ENCODE measurements at regions not wholly inside any gene's neighbourhood (a gene's known extent, or its start where the extent isn't known, plus 50 kb on each side); places are given as distances from the start of the nearest gene placed in this dataset.

- no peak for TF ChIP-seq CTCF (IDR thresholded peaks at IDR 0.05; ENCODE audit: unreplicated experiment)
- Mint-ChIP-seq H3K9me3 (ENCODE audit: low read depth) (peaks cover 9% of the 10 kb centered on the region), H3K36me3 (ENCODE audit: insufficient read depth) (no peaks in the 10 kb centered on the region), H3K4me3 (ENCODE audit: low read depth) (no peak overlapping the region), H3K27ac (no peak overlapping the region), H3K4me1 (ENCODE audit: low read depth) (peaks cover 6% of the 10 kb centered on the region), H3K27me3 (peaks cover 26% of the 10 kb centered on the region)
- no peak for DNase-seq (ENCODE audit: low spot score, unreplicated experiment)
These were observed 176.4 kb upstream of the CST7 start for GRCh38 chr20:24772667-24773066.

DNA sequence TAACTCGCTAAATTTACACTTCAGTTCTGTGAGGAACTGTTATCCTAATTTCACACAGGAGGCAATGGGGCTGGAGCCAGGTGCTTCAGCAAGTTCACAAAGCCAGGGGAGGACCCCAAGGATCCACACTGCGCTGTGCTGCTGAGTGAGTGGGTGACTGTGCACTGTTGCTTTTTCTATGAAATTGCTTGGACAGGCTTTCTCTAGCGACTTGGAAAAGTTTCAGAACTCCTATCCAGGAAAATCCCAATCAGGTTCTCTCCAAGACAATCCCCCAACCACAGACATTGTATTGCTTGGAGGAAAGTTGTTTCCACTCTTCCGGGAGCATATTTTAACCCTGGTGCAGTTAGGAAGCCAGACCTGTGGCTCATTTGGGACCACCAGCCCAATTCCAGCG, 175.9 kb upstream of the CST7 start:
- no peak for DNase-seq (ENCODE audit: low spot score, unreplicated experiment)
- no peak for TF ChIP-seq CTCF (IDR thresholded peaks at IDR 0.05; ENCODE audit: unreplicated experiment)
- Mint-ChIP-seq H3K27me3 (peaks cover 27% of the 10 kb centered on the region), H3K27ac (no peak overlapping the region), H3K9me3 (ENCODE audit: low read depth) (peaks cover 9% of the 10 kb centered on the region), H3K4me3 (ENCODE audit: low read depth) (no peak overlapping the region), H3K36me3 (ENCODE audit: insufficient read depth) (no peaks in the 10 kb centered on the region), H3K4me1 (ENCODE audit: low read depth) (peaks cover 4% of the 10 kb centered on the region)

- DNase-seq (ENCODE audit: low spot score, unreplicated experiment), result no peak
- no peak for TF ChIP-seq CTCF (IDR thresholded peaks at IDR 0.05; ENCODE audit: unreplicated experiment)
- peaks cover 27% of the 10 kb centered on the region for H3K27me3 Mint-ChIP-seq
- H3K27ac Mint-ChIP-seq, result no peak overlapping the region
- no peaks in the 10 kb centered on the region for H3K36me3 Mint-ChIP-seq (ENCODE audit: insufficient read depth)
- peaks cover 9% of the 10 kb centered on the region for H3K9me3 Mint-ChIP-seq (ENCODE audit: low read depth)
- H3K4me1 Mint-ChIP-seq (ENCODE audit: low read depth), result no peaks in the 10 kb centered on the region
- no peak overlapping the region for H3K4me3 Mint-ChIP-seq (ENCODE audit: low read depth)
These were observed 175.3 kb upstream of the CST7 start for GRCh38 chr20:24773751-24774201.

DNA sequence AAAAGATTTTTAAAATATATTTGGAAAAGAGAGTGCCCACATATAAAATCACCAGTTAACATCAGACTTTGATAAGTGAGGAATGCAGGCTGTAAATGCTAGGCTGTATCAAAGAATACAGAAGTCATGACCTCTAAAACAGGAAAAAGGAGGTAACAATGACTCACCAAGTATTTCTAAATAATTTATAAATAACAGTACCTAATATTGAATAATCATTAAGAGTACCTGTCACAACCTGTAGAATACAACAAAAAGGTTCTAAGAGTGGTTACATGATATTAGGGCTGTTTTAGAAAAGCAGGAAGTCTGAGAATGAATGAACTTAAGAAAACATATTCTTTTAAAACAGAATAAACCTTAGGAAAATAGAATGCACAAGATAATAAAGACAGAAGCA, 173.1 kb upstream of the CST7 start:
- no peaks in the 10 kb centered on the region for H3K36me3 Mint-ChIP-seq (ENCODE audit: insufficient read depth)
- H3K27ac Mint-ChIP-seq, result no peak overlapping the region
- no peak overlapping the region for H3K4me3 Mint-ChIP-seq (ENCODE audit: low read depth)
- no peak for DNase-seq (ENCODE audit: low spot score, unreplicated experiment)
- H3K9me3 Mint-ChIP-seq (ENCODE audit: low read depth), result peaks cover 9% of the 10 kb centered on the region
- TF ChIP-seq CTCF (IDR thresholded peaks at IDR 0.05; ENCODE audit: unreplicated experiment), result no peak
- peaks cover 27% of the 10 kb centered on the region for H3K27me3 Mint-ChIP-seq
- H3K4me1 Mint-ChIP-seq (ENCODE audit: low read depth), result no peaks in the 10 kb centered on the region

GRCh38 chr20:24776755-24777271, 172.3 kb upstream of the CST7 start:
- TF ChIP-seq CTCF (IDR thresholded peaks at IDR 0.05; ENCODE audit: unreplicated experiment), result no peak
- H3K4me1 Mint-ChIP-seq (ENCODE audit: low read depth), result no peaks in the 10 kb centered on the region
- no peak overlapping the region for H3K4me3 Mint-ChIP-seq (ENCODE audit: low read depth)
- no peak overlapping the region for H3K27ac Mint-ChIP-seq
- H3K9me3 Mint-ChIP-seq (ENCODE audit: low read depth), result peaks cover 9% of the 10 kb centered on the region
- H3K27me3 Mint-ChIP-seq, result peaks cover 18% of the 10 kb centered on the region
- DNase-seq (ENCODE audit: low spot score, unreplicated experiment), result no peak
- H3K36me3 Mint-ChIP-seq (ENCODE audit: insufficient read depth), result no peaks in the 10 kb centered on the region
